ENCODE measurements at regions not wholly inside any gene's neighbourhood (a gene's known extent, or its start where the extent isn't known, plus 50 kb on each side); places are given as distances from the start of the nearest gene placed in this dataset.

DNA sequence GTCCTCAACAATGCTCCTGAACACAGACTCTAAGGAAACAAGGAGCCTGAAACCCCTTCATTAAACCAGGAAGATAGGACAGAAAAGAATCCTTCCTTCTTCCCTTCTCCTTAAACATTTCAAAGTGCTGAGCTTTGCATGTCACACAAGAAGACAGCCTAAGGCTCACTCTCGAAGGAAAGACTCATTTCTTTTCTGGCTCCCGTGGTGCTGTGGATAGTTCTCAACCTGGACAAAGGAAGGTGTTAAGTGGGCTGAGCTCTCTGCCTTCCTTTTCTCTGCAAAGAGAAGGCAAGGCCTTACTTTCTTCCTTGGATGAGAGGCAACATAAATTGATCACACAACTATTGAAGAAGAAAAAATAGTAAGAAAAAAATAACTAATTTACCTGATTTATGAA is 452.4 kb upstream of the DDI1 start:
- no peak for TF ChIP-seq EZH2 (IDR thresholded peaks at IDR 0.05; ENCODE audit: borderline replicate concordance, low read depth, low read length, poor library complexity, severe bottlenecking)
- TF ChIP-seq, protein P1, sequence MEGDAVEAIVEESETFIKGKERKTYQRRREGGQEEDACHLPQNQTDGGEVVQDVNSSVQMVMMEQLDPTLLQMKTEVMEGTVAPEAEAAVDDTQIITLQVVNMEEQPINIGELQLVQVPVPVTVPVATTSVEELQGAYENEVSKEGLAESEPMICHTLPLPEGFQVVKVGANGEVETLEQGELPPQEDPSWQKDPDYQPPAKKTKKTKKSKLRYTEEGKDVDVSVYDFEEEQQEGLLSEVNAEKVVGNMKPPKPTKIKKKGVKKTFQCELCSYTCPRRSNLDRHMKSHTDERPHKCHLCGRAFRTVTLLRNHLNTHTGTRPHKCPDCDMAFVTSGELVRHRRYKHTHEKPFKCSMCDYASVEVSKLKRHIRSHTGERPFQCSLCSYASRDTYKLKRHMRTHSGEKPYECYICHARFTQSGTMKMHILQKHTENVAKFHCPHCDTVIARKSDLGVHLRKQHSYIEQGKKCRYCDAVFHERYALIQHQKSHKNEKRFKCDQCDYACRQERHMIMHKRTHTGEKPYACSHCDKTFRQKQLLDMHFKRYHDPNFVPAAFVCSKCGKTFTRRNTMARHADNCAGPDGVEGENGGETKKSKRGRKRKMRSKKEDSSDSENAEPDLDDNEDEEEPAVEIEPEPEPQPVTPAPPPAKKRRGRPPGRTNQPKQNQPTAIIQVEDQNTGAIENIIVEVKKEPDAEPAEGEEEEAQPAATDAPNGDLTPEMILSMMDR (conservative IDR thresholded peaks at IDR 0.05; ENCODE audit: low read depth, low read length): no peak

All from A673 (cell line).